ENCODE measurements at regions not wholly inside any gene's neighbourhood (a gene's known extent, or its start where the extent isn't known, plus 50 kb on each side); places are given as distances from the start of the nearest gene placed in this dataset.

GRCh38 chr13:67355812-67356476 lies 125.8 kb upstream of the PCDH9 start:
- no peak for TF ChIP-seq CTCF (IDR thresholded peaks at IDR 0.05)
- no peak for DNase-seq
- ChIA-PET POLR2A (no interaction called here), CTCF (no interaction called here)
- H3K27me3 Mint-ChIP-seq, result no peaks in the 10 kb centered on the region
- no peak overlapping the region for H3K4me3 Mint-ChIP-seq
- peaks cover under 1% of the 10 kb centered on the region for H3K9me3 Mint-ChIP-seq
- peaks cover 3% of the 10 kb centered on the region for H3K4me1 Mint-ChIP-seq
- H3K36me3 Mint-ChIP-seq (ENCODE audit: low read depth), result no peaks in the 10 kb centered on the region
- ATAC-seq (ENCODE audit: low read depth), result no peak
- intact Hi-C loops (cut with micrococcal nuclease), result no loop called here
- no peak overlapping the region for H3K27ac Mint-ChIP-seq

- DNase-seq (no peak), ATAC-seq (ENCODE audit: low read depth) (peak; percentile 18)
- no peaks in the 10 kb centered on the region for H3K36me3 Mint-ChIP-seq (ENCODE audit: low read depth)
- POLR2A ChIA-PET, result no interaction called here
- no peak overlapping the region for H3K27ac Mint-ChIP-seq
- no peaks in the 10 kb centered on the region for H3K27me3 Mint-ChIP-seq
- CTCF ChIA-PET, result no interaction called here
- peaks cover 5% of the 10 kb centered on the region for H3K9me3 Mint-ChIP-seq
- intact Hi-C loops (cut with micrococcal nuclease), result no loop called here
- TF ChIP-seq CTCF (IDR thresholded peaks at IDR 0.05), result no peak
- no peak overlapping the region for H3K4me3 Mint-ChIP-seq
- peaks cover 3% of the 10 kb centered on the region for H3K4me1 Mint-ChIP-seq
Observed at GRCh38 chr13:67353941-67354340, 123.8 kb upstream of the PCDH9 start.

- no peaks in the 10 kb centered on the region for H3K27me3 Mint-ChIP-seq
- peaks cover 5% of the 10 kb centered on the region for H3K9me3 Mint-ChIP-seq
- POLR2A ChIA-PET, result no interaction called here
- intact Hi-C loops (cut with micrococcal nuclease), result no loop called here
- peaks cover 3% of the 10 kb centered on the region for H3K4me1 Mint-ChIP-seq
- H3K4me3 Mint-ChIP-seq, result no peak overlapping the region
- no peaks in the 10 kb centered on the region for H3K36me3 Mint-ChIP-seq (ENCODE audit: low read depth)
- no peak for ATAC-seq (ENCODE audit: low read depth)
- CTCF ChIA-PET, result no interaction called here
- H3K27ac Mint-ChIP-seq, result no peak overlapping the region
- TF ChIP-seq CTCF (IDR thresholded peaks at IDR 0.05), result no peak
- no peak for DNase-seq
Observed at GRCh38 chr13:67353031-67353430, 122.9 kb upstream of the PCDH9 start.

DNA sequence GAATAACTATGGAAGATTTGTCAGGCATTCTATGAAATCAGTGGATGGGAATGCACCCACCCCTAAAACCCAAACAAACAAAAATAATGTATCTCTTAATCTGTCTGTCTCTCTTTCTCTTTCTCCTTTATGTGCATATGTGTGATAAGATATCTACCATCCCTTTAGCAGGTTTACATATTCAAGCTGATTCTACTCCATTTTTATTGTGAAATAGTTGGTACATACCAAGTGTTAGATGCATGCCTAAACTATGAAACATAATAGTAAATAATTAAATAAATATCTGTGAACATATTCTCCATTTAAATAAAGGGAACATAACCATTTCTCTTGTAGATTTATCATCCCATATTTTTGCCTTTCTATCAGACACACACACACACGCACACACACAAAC lies 121.8 kb upstream of the PCDH9 start:
- TF ChIP-seq CTCF (IDR thresholded peaks at IDR 0.05), result no peak
- peaks cover 5% of the 10 kb centered on the region for H3K9me3 Mint-ChIP-seq
- no peak overlapping the region for H3K4me3 Mint-ChIP-seq
- ChIA-PET POLR2A (no interaction called here), CTCF (no interaction called here)
- no peak overlapping the region for H3K27ac Mint-ChIP-seq
- H3K36me3 Mint-ChIP-seq (ENCODE audit: low read depth), result no peaks in the 10 kb centered on the region
- no peaks in the 10 kb centered on the region for H3K27me3 Mint-ChIP-seq
- ATAC-seq (ENCODE audit: low read depth), result no peak
- intact Hi-C loops (cut with micrococcal nuclease), result no loop called here
- H3K4me1 Mint-ChIP-seq, result peaks cover 3% of the 10 kb centered on the region
- DNase-seq, result no peak

GRCh38 chr13:67351114-67351513 lies 121.0 kb upstream of the PCDH9 start:
- no peaks in the 10 kb centered on the region for H3K27me3 Mint-ChIP-seq
- no peak for TF ChIP-seq CTCF (IDR thresholded peaks at IDR 0.05)
- POLR2A ChIA-PET, result no interaction called here
- CTCF ChIA-PET, result no interaction called here
- DNase-seq (no peak), ATAC-seq (ENCODE audit: low read depth) (no peak)
- no peak overlapping the region for H3K4me3 Mint-ChIP-seq
- H3K27ac Mint-ChIP-seq, result no peak overlapping the region
- intact Hi-C loops (cut with micrococcal nuclease), result no loop called here
- peaks cover 5% of the 10 kb centered on the region for H3K9me3 Mint-ChIP-seq
- H3K36me3 Mint-ChIP-seq (ENCODE audit: low read depth), result no peaks in the 10 kb centered on the region
- peaks cover 3% of the 10 kb centered on the region for H3K4me1 Mint-ChIP-seq

Data from activated B cell treated with CpG ODN at 0.5 μM for 24 hours (primary cell).